Esophagus (tissue), 2 donors: ENCODE measurements at regions not wholly inside any gene's neighbourhood (a gene's known extent, or its start where the extent isn't known, plus 50 kb on each side); places are given as distances from the start of the nearest gene placed in this dataset.
"Not testable (repeated sequence)": the region's sequence is repeated elsewhere in the genome, so short reads cannot be mapped to it uniquely, and the experiment has no call there.

Source experiments
- H3K27ac ChIP-seq, 2 donors: one replicate each; pipeline ENCODE4 v1.5.1; 2013; ENCODE audit warnings: low read depth in 2 of 2, mild to moderate bottlenecking in 2 of 2, inconsistent platforms in 1 of 2, low read length in 1 of 2, moderate library complexity in 1 of 2
- H3K27me3 ChIP-seq, 2 donors: one replicate each; pipeline ENCODE4 v1.6.1; 2013; ENCODE audit warnings: low read length in 2 of 2, control low read depth in 1 of 2, mild to moderate bottlenecking in 1 of 2; ENCODE audit not compliant: insufficient read depth in 2 of 2, control insufficient read depth in 1 of 2
- H3K36me3 ChIP-seq, 2 donors: one replicate each; pipeline ENCODE4 v1.6.1; 2013; ENCODE audit warnings: low read length in 1 of 2; ENCODE audit not compliant: control insufficient read depth in 2 of 2, insufficient read depth in 2 of 2
- H3K4me1 ChIP-seq, 2 donors: one replicate each; pipeline ENCODE4 v1.6.1; 2013; ENCODE audit warnings: low read length in 1 of 2; ENCODE audit not compliant: control insufficient read depth in 2 of 2, insufficient read depth in 2 of 2
- H3K4me3 ChIP-seq, 2 donors: one replicate each; pipeline ENCODE4 v1.5.1; 2013; ENCODE audit warnings: low read length in 2 of 2, mild to moderate bottlenecking in 2 of 2, low read depth in 1 of 2, moderate library complexity in 1 of 2
- H3K9me3 ChIP-seq, 2 donors: one replicate each; pipeline ENCODE4 v1.6.1; 2013; ENCODE audit warnings: mild to moderate bottlenecking in 2 of 2, low read depth in 1 of 2, low read length in 1 of 2, moderate library complexity in 1 of 2; ENCODE audit not compliant: control insufficient read depth in 2 of 2, insufficient read depth in 1 of 2
- WGBS, 2 donors: extraction: QIAGEN DNeasy Blood & Tissue Kit; methylation state at CpG; one replicate each; pipeline ENCODE4 v1.1.7; 2013; 5-methylcytosine and 5-hydroxymethylcytosine counted together
- donor health status: healthy with polysubstance abuse.
- donor health status: Bipolar disorder and iron deficiency.

DNA sequence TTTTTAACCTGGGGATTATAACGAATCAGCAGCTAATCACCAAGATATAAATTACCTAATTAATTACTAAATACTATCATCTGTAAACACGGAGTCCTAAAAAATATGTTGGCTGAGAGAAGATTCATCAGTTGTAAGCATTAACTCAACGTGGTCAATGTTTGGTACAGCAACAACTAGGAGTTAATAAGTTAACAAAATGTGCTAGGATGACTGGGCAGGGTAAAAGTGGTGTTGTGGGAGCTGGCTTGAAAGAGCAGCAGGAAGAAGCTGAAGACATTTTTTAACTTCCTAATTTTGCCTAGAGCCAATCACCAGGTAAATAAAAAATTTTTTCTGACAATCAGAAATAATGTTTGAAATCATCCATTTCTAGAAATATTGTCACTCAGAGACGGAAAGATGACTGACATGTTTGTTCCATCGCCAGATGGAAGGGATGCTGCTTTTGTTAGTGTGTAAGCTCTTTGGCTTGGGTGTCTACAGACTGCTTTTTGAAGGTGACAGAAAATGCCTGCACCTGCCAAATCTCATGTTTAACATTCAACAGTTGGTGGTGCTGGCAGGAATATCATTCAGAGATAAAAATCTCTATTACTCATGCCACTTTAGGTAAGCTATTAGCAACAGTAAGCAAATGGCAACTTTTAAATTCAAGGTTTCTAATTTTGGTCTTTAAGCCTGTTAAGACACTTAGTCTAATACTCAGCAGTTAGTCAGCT is 1126.9 kb downstream of the STPG2 start:
- Histone ChIP-seq H3K36me3 (no peaks in the 10 kb centered on the region), H3K27ac (no peak overlapping the region), H3K27me3 (no peaks in the 10 kb centered on the region), H3K4me3 (no peak overlapping the region), H3K4me1 (no peaks in the 10 kb centered on the region), H3K9me3 (no peaks in the 10 kb centered on the region)
- WGBS, 2 donors = 49 to 58% methylated on average over 5 of the region's 5 CpGs

DNA sequence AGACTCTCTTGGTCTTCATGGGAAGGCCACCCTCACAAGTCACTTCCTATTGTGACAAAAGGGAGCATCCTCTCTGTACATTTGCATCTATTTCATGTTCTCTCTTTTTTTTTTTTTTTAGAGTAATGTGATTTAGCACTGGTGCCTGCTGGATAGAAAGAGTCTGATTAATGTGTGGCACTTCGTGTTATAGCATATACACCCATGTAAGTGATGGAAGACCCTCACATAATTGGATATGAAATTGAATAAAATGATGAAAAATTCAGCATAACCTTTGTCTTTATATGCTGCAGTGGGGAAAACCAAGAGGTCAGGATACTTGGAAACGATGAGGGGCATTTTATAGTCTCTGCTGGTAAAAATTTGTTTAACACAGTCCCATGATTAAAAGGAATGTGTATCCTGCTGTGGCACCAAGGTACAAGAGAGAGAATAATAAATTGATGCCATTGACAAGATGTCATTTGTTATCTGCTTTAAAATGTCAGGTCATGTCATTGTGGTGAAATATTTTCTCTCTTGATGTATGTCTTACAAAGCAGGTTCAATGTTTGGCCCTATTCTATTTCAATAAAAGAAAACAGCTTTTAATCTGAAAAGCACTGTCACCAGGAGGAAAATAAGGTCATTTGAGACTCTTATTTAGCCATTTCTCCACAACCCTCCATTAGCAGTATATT is 1115.4 kb downstream of the STPG2 start:
- Histone ChIP-seq H3K9me3 (no peaks in the 10 kb centered on the region), H3K27me3 (no peaks in the 10 kb centered on the region), H3K36me3 (no peaks in the 10 kb centered on the region), H3K27ac (no peak overlapping the region), H3K4me1 (no peaks in the 10 kb centered on the region), H3K4me3 (no peak overlapping the region)
- WGBS, 2 donors = 43 to 48% methylated on average over 2 of the region's 2 CpGs

DNA sequence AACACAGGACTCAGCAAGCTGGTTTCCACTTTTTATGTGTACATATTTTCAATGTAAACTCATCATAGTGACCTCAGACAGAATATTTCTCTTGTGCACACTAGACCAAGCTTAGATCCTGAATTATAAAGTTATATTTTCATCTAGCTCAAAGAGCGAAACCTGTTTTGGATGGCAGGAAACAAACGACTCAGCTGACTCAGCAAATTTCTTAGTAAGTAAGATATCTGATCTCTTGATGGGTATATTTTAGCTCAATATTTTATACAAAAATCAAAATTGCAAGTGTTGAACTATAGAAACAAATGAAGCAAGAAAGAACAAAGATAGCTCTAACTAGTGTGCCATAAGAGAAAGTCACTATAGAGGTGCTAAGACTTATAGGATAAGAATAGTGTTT is 1114.5 kb downstream of the STPG2 start:
- no peaks in the 10 kb centered on the region for H3K4me1 ChIP-seq
- 47 to 56% methylated on average over 2 of the region's 2 CpGs for WGBS, 2 donors
- no peaks in the 10 kb centered on the region for H3K36me3 ChIP-seq
- no peak overlapping the region for H3K27ac ChIP-seq
- H3K27me3 ChIP-seq = no peaks in the 10 kb centered on the region
- no peak overlapping the region for H3K4me3 ChIP-seq
- H3K9me3 ChIP-seq = no peaks in the 10 kb centered on the region

DNA sequence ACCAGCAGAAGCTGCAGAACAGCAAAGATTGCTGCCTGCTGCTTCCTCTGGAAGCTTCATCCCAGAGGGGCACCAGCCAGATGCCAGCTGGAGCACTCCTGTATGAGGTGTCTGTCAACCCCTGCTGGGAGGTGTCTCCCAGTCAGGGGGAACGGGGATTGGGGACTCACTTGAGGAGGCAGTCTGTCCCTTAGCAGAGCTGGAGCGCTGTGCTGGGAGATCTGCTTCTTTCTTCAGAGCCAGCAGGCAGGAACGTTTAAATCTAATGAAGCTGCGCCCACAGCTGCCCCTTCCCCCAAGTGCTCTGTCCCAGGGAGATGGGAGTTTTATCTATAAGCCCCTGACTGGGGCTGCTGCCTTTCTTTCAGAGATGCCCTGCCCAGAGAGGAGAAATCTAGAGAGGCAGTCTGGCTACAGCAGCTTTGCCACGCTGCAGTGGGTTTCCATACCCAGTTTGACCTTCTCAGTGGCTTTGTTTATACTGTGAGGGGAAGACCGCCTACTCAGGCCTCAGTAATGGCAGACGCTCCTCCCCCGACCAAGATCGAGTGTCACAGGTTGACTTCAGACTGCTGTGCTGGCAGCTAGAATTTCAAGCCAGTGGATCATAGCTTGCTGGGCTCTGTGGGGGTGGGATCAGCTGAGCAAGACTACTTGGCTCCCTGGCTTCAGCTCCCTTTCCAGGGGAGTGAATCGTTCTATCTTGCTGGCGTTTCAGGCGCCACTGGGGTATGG is 1105.7 kb downstream of the STPG2 start:
- H3K27me3 ChIP-seq, H3K4me1 ChIP-seq, H3K4me3 ChIP-seq, H3K27ac ChIP-seq, H3K36me3 ChIP-seq, H3K9me3 ChIP-seq: not testable (repeated sequence)
- 64 to 65% methylated on average over 12 of the region's 12 CpGs for WGBS, 2 donors

DNA sequence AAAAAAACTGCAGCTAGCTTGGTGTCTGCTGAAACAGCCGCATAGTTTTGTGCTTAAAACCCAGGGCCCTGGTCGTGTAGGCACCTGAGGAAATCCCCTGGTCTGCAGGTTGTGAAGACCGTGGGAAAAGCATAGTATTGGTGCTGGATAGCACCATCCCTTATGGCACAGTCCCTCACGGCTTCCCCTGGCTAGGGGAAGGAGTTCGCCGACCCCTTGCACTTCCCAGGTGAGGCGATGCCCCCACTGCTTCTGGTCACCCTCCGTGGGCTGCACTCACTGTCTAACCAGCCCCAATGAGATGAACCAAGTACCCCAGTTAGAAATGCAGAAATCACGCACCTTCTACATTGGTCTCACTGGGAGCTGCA is 1105.1 kb downstream of the STPG2 start:
- no peaks in the 10 kb centered on the region for H3K4me1 ChIP-seq
- no peaks in the 10 kb centered on the region for H3K36me3 ChIP-seq
- no peaks in the 10 kb centered on the region for H3K27me3 ChIP-seq
- H3K4me3 ChIP-seq = no peak overlapping the region
- H3K27ac ChIP-seq = no peak overlapping the region
- 84 to 85% methylated on average over 9 of the region's 9 CpGs for WGBS, 2 donors
- H3K9me3 ChIP-seq = peaks cover 0 to 5% of the 10 kb centered on the region in 2 donors

DNA sequence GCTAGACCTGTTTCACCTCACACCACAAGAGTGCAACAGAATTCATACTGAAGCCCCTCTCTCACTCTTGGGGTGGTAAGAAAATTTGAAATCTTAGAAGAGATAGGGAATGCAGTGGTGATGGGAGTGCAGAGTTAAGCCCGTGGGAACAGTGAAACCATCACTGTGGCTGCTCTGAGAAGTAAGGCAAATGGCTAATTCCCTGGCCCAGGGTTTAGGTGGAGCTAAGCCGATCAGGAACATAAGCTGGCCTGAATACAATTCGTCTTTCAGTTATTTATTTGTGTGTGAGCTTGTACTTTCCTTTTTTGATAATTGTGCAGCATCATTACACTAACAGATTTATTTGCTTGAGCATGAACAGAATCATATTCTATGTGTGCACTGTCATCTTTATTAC is 1070.6 kb downstream of the STPG2 start:
- Histone ChIP-seq H3K36me3 (no peaks in the 10 kb centered on the region), H3K4me3 (no peak overlapping the region), H3K27me3 (no peaks in the 10 kb centered on the region), H3K27ac (no peak overlapping the region), H3K4me1 (no peaks in the 10 kb centered on the region), H3K9me3 (no peaks in the 10 kb centered on the region)
- 67 to 74% methylated on average over 3 of the region's 3 CpGs for WGBS, 2 donors

DNA sequence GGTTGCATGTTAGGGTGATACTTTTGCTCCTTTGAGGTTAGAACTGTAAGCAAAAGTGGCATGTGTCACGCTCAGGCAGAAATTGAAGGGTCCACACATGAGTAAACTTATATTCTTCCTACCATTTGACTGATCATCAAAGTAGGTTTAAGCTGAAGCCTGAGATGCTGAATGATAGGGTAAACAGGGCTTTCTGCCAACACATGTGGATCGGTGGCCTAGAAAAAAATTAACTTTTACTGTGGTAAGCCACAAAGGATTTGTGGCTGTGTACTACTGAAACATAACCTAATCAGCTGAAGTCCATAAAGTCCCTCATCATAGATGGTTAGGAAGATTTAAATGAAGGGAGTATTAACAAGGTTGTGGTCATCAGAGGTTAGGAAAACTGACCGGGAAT is 1070.1 kb downstream of the STPG2 start:
- H3K9me3 ChIP-seq = no peaks in the 10 kb centered on the region
- H3K4me1 ChIP-seq = no peaks in the 10 kb centered on the region
- no peak overlapping the region for H3K4me3 ChIP-seq
- no peaks in the 10 kb centered on the region for H3K36me3 ChIP-seq
- H3K27me3 ChIP-seq = no peaks in the 10 kb centered on the region
- H3K27ac ChIP-seq = no peak overlapping the region
- WGBS, 2 donors = 70 to 74% methylated on average over 3 of the region's 3 CpGs

GRCh38 chr4:97074531-97074930 is 1068.7 kb downstream of the STPG2 start:
- Histone ChIP-seq H3K4me1 (no peaks in the 10 kb centered on the region), H3K4me3 (no peak overlapping the region), H3K27ac (no peak overlapping the region), H3K36me3 (no peaks in the 10 kb centered on the region), H3K9me3 (no peaks in the 10 kb centered on the region), H3K27me3 (no peaks in the 10 kb centered on the region)
- WGBS, 2 donors = 96% methylated on average over 2 of the region's 2 CpGs

DNA sequence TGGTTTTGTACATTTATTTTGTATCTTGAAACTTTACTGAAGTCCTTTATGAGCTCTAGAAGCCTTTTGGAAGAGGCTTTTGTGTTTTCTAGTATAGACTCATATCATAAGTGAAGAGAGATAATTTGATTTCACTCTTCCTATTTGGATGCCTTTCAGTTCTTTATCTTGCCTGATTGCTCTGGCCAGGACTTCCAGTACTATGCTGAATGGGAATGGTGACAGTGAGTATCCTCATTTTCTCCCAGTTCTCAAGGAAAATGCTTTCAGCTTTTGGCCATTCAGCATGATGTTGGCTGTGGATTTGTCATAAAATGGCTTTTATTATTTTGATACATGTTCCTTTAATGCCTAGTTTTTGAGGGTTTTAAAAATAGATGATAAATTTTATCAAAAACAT is 1061.3 kb downstream of the STPG2 start:
- no peak overlapping the region for H3K4me3 ChIP-seq
- no peaks in the 10 kb centered on the region for H3K9me3 ChIP-seq
- no peaks in the 10 kb centered on the region for H3K27me3 ChIP-seq
- H3K36me3 ChIP-seq = no peaks in the 10 kb centered on the region
- H3K27ac ChIP-seq = no peak overlapping the region
- no peaks in the 10 kb centered on the region for H3K4me1 ChIP-seq
